GM12891 (cell line): ENCODE measurements at regions not wholly inside any gene's neighbourhood (a gene's known extent, or its start where the extent isn't known, plus 50 kb on each side); places are given as distances from the start of the nearest gene placed in this dataset.

Experiments
- PAX5 ChIP-seq: IDR thresholded peaks from 2 replicates; pipeline ENCODE4 v1.6.1; 2011; ENCODE audit warnings: low read length, moderate library complexity, mild to moderate bottlenecking; ENCODE audit not compliant: insufficient read depth, severe bottlenecking
- POLR2A ChIP-seq: IDR thresholded peaks from 2 replicates; pipeline ENCODE4 v1.6.1; 2011; ENCODE audit warnings: low read depth, low read length, control low read depth
- POLR2AphosphoS5 ChIP-seq: IDR thresholded peaks from 2 replicates; pipeline ENCODE4 v1.6.1; 2011; ENCODE audit warnings: low read depth, low read length, control low read depth
- POU2F2 ChIP-seq: IDR thresholded peaks from 2 replicates; pipeline ENCODE4 v1.6.1; 2011; ENCODE audit warnings: low read depth, mild to moderate bottlenecking, control low read depth, low read length, moderate library complexity
- SPI1 ChIP-seq: IDR thresholded peaks from 2 replicates; pipeline ENCODE4 v1.6.1; 2011; ENCODE audit warnings: low read depth, low read length, control low read depth
- TAF1 ChIP-seq: IDR thresholded peaks from 2 replicates; pipeline ENCODE4 v1.6.1; 2011; ENCODE audit warnings: low read depth, low read length, control low read depth

GRCh38 chr2:88808083-88808482 is 116.6 kb downstream of the RPIA start:
- TF ChIP-seq POLR2A (no peak), POLR2AphosphoS5 (no peak), TAF1 (no peak), SPI1 (no peak), POU2F2 (no peak), PAX5 (no peak)
